ENCODE measurements at regions not wholly inside any gene's neighbourhood (a gene's known extent, or its start where the extent isn't known, plus 50 kb on each side); places are given as distances from the start of the nearest gene placed in this dataset.

GRCh38 chr12:76694369-76694768, 69.5 kb upstream of the ZDHHC17 start:
- Histone ChIP-seq H3K9me3 (ENCODE audit: control insufficient read depth, insufficient read depth, low read depth, low read length) (no peaks in the 10 kb centered on the region), H3K4me1 (ENCODE audit: control insufficient read depth, insufficient read depth, low read length) (no peaks in the 10 kb centered on the region), H3K36me3 (ENCODE audit: control insufficient read depth, insufficient read depth, low read length) (no peaks in the 10 kb centered on the region), H3K27me3 (ENCODE audit: control insufficient read depth, insufficient read depth, low read length) (no peaks in the 10 kb centered on the region), H3K4me3 (ENCODE audit: low read depth in 2 of 2, low read length in 2 of 2) (no peak overlapping the region), H3K27ac (ENCODE audit: low read length) (no peak overlapping the region)
- DNase-seq (ENCODE audit: low read depth, low spot score) (no peak), ATAC-seq (no peak)
- no TSS peak for BruUV-seq (replicated peaks)
- ChIA-PET POLR2A (no interaction called here), CTCF (no interaction called here)
- intact Hi-C loops (cut with micrococcal nuclease; ENCODE audit: unreplicated experiment) (no loop called here), in situ Hi-C loops (cut with HindIII; ENCODE audit: low pct_unique_long_range_greater_than_20kb, low sequenced_read_pairs) (no loop called here)
- no peak for TF ChIP-seq TCF7L2 (IDR thresholded peaks at IDR 0.05; ENCODE audit: low read depth, low read length)
- no peak for TF ChIP-seq POLR2AphosphoS5 (IDR thresholded peaks at IDR 0.05; ENCODE audit: low read depth, low read length)
- TF ChIP-seq CTCF (IDR thresholded peaks at IDR 0.05): no peak
- TF ChIP-seq, protein P1, sequence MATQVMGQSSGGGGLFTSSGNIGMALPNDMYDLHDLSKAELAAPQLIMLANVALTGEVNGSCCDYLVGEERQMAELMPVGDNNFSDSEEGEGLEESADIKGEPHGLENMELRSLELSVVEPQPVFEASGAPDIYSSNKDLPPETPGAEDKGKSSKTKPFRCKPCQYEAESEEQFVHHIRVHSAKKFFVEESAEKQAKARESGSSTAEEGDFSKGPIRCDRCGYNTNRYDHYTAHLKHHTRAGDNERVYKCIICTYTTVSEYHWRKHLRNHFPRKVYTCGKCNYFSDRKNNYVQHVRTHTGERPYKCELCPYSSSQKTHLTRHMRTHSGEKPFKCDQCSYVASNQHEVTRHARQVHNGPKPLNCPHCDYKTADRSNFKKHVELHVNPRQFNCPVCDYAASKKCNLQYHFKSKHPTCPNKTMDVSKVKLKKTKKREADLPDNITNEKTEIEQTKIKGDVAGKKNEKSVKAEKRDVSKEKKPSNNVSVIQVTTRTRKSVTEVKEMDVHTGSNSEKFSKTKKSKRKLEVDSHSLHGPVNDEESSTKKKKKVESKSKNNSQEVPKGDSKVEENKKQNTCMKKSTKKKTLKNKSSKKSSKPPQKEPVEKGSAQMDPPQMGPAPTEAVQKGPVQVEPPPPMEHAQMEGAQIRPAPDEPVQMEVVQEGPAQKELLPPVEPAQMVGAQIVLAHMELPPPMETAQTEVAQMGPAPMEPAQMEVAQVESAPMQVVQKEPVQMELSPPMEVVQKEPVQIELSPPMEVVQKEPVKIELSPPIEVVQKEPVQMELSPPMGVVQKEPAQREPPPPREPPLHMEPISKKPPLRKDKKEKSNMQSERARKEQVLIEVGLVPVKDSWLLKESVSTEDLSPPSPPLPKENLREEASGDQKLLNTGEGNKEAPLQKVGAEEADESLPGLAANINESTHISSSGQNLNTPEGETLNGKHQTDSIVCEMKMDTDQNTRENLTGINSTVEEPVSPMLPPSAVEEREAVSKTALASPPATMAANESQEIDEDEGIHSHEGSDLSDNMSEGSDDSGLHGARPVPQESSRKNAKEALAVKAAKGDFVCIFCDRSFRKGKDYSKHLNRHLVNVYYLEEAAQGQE (IDR thresholded peaks at IDR 0.05; ENCODE audit: insufficient read depth in 1 of 2, low read depth in 2 of 2, low read length in 1 of 2): no peak

DNA sequence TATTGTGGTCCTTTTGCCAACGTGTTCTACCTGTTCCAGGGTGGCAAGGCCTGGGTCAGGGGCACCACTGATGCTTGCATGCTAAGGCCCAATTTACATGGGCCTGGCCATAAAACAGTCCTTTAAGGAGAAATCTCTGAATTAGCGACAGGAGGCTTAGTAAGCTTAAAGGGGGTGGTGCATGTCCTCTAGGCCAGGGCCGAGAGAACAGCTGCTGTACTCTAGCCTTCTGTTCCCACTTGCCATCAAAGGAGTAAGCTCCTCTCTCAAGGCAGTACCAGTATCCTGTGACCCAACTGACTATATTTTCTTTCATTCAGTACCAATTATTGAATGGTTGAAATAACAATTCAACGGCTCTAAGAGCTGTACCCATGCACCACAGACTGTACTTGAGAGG, 67.7 kb upstream of the ZDHHC17 start:
- in situ Hi-C loops (cut with HindIII; ENCODE audit: low pct_unique_long_range_greater_than_20kb, low sequenced_read_pairs) (no loop called here), intact Hi-C loops (cut with micrococcal nuclease; ENCODE audit: unreplicated experiment) (no loop called here)
- Histone ChIP-seq H3K4me3 (ENCODE audit: low read depth in 2 of 2, low read length in 2 of 2) (no peak overlapping the region), H3K27me3 (ENCODE audit: control insufficient read depth, insufficient read depth, low read length) (no peaks in the 10 kb centered on the region), H3K27ac (ENCODE audit: low read length) (no peak overlapping the region), H3K9me3 (ENCODE audit: control insufficient read depth, insufficient read depth, low read depth, low read length) (no peaks in the 10 kb centered on the region), H3K36me3 (ENCODE audit: control insufficient read depth, insufficient read depth, low read length) (no peaks in the 10 kb centered on the region), H3K4me1 (ENCODE audit: control insufficient read depth, insufficient read depth, low read length) (no peaks in the 10 kb centered on the region)
- ATAC-seq (no peak), DNase-seq (ENCODE audit: low read depth, low spot score) (no peak)
- ChIA-PET POLR2A (no interaction called here), CTCF (no interaction called here)
- TF ChIP-seq, protein P1 (IDR thresholded peaks at IDR 0.05; ENCODE audit: insufficient read depth in 1 of 2, low read depth in 2 of 2, low read length in 1 of 2): no peak
- TF ChIP-seq SIN3A (IDR thresholded peaks at IDR 0.05; ENCODE audit: borderline replicate concordance, insufficient read depth, low read depth, low read length) (no peak), TCF7L2 (IDR thresholded peaks at IDR 0.05; ENCODE audit: low read depth, low read length) (no peak), POLR2AphosphoS5 (IDR thresholded peaks at IDR 0.05; ENCODE audit: low read depth, low read length) (no peak), CTCF (IDR thresholded peaks at IDR 0.05) (no peak)
- no TSS peak for BruUV-seq (replicated peaks)
